ENCODE measurements at regions not wholly inside any gene's neighbourhood (a gene's known extent, or its start where the extent isn't known, plus 50 kb on each side); places are given as distances from the start of the nearest gene placed in this dataset.
"Not testable (repeated sequence)": the region's sequence is repeated elsewhere in the genome, so short reads cannot be mapped to it uniquely, and the experiment has no call there.

DNA sequence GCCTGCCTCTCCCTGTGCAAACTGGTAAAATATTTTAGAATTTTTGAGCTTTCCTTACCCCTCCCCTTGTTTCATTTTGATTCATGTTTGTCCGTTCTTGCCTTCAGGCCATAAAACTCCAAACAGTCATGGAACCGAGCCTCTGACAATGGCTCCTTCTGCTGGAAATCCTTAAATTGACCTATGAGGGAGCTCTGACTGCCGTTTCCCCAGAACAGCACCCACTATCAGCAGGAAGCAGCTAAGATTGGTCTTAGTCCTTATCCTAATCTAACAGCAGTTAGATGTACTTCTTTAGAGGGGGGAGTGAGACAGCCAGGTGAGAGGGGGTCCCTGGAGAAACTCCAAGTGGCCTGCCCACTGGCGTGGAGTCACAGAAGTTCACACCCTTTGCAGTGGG, 106.7 kb downstream of the FAM174A start:
- no peak for DNase-seq

DNA sequence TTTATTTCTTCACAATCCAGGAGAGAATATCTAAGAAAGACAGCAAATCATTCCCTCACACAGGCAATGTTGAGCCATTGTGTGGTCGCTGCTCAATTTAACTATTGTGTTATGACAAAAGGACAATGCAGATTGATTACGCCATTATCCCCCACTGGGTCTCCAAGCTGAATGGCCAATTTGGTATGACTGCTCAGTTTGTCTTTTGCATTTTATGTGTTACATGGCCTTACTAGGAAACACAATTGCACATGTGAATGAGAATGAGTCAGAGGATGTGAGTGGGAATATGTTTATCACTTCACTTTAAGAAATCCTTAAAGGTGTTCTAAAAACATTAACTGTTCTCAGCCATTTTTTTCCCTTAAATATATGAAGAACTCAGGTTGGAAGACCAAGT, 108.3 kb downstream of the FAM174A start:
- DNase-seq: no peak

DNA sequence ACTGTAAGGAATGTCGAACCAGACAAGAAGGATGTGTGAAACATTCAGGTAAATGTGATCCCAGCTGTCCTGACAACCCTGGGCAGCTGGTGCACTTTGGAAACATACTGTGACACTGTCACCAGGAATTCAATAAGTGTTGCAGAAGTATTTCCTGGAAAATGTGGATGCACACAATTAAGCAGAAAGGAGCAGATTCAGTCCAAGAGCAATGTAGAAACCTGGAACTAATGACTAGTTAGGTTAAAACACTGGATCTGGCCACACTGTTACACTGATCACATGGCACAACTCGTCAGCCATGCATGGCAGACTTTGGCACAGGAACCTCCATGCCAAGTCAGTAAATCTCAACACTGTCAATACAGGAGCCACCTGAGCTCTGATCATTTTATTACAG, 109.0 kb downstream of the FAM174A start:
- DNase-seq: no peak

DNA sequence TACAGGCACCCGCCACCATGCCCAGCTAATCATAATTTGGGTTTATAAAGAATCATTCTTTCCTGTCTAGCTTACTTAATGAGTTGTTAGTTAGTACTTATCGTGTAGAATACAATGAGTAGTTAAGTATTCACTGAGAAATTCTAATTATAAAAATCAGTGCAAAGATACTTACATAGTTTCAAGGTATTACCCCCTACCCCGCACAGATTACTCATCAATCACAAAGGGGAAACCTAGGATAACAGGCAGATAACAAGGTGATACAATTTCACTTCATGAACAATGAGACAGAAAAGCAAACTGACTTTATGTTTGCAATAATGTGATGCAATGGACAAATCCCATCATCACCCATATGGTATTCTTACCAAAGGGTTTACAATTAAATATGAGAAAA, 109.6 kb downstream of the FAM174A start:
- no peak for DNase-seq

DNA sequence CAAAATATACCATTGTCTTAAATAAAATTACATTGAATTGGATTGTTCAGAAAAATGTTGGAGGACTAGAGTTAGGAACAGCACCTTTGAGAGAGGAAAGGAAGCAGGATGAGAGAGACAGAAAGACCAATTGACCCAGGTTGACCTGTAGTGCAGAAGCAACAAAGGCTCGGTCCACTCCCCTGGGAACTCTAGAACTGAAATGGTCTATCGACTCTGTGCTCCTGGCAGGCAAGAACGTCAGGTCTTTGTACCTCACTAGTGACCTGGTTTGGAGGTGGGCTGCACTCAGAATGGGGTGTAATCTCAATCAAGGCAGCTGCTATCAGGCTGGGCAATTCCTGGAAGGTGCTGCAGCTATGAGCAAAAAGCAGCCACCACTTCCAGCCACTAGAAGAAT, 110.8 kb downstream of the FAM174A start:
- DNase-seq: no peak

DNA sequence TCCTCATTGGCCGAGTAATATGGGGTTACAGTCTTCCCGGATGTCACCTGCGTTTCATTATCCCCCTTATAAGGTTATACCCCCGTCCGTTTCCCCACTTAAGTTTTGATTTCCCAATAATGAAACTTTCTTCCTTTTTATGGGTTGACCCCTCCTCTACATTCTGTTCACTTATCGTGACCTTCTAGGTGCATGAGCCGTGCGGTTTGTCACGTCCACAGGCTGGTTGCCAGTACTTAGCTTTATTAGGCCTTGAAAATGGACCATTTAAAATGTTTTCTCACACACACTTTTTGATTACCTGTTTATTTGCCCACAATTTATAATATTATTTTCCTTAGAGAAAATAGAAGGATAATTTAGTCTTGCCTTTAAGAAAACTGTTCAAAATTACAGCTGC, 111.5 kb downstream of the FAM174A start:
- DNase-seq: no peak

DNA sequence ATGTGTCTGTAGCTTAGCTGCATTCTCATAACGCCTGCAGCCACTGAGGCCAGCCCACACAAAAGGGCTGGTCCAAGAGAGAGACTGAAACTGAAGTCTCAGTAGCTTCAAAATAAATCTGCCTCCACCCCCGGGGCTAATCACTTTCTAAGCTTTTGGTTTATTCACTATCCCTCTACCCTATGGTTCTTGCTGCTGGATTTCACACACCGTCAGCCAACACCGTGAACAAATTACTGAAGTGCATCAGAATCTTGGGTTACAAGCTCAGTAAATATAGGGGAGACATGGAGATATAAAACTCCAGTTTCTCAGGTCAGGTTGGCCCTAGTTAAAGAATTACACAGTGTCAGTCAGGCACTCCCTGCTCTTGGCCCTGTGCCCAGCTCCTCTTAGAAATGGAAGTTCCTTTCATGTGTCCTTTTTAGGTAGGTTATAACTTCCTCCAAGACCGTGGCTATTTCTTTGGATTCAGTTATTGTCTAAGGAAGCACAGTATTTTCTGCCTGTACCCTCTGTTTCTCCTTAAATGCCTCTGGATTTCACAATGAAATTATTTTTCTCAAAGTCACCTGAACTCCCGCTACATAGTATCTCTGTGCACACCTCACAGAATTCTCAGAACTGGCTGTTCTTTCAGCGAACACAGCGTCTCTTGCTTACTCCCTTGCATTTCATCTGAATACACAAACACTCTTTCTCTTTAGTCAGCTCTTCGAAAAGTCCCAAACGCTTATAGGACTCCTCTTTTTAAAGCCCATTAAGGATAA, 112.5 kb downstream of the FAM174A start:
- peak; percentile 37 for DNase-seq

DNA sequence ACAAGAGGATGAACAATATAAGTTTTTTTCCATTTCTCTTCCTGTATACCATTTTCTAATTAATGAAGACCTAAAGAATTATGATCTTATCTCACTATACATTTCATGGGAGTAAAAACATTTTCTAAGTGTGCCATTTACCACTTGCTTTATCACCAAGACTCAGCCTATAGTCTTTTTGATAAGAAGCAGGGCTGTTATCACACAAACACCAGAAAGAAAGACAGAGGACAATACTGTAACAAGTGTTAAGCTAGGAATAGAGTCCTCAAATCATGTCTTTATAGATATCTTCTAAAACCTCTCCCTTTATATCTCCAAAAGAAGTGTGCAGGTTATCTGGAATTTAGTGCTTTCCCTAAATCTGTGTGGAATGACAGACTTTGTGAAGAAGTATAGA, 119.7 kb downstream of the FAM174A start:
- no peak for DNase-seq

DNA sequence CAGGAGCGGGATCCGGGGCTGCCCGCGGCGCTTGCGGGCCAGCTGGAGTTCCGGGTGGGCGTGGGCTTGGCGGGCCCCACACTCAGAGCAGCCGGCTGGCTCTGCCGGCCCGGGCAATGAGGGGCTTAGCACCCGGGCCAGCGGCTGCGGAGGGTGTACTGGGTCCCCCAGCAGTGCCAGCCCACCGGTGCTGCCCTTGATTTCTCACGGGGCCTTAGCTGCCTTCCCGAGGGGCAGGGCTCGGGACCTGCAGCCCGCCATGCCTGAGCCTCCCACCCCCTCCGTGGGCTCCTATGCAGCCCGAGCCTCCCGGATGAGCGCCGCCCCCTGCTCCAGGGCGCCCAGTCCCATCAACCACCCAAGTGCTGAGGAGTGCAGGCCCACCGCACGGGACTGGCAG, 121.6 kb downstream of the FAM174A start:
- not testable (repeated sequence) for DNase-seq

DNA sequence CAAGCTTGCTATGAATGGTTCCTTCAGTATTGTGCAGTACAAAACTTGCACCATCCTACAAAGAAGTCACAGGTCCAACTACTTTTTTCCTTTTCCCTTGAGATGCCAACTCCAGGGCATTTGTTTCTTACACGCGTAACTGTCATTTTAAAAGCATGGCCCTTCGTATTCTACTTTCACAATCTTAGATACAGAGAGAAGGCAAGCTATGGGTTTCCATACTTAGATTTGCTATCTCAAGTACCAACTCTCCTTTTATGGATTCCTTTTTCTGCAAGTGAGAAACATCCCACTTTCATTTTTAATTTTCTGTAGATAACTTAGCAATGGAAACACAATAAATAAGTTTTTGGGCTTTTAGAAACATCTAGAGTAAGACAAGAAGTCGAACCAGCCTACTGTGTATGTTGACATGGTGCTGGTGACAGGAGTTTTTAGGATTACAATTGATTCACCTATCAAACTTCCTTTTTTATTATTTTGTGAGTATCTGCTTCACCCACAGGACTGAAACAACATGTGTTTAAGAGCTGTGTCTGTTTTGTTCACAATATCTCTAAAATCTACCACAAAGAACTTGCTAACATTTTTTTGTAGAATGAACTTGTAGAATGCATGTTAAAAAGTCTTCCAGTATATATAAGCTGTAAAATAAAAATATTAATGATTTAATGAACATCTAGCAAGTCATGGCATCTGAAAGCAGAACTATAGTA, 124.1 kb downstream of the FAM174A start:
- no peak for DNase-seq

DNA sequence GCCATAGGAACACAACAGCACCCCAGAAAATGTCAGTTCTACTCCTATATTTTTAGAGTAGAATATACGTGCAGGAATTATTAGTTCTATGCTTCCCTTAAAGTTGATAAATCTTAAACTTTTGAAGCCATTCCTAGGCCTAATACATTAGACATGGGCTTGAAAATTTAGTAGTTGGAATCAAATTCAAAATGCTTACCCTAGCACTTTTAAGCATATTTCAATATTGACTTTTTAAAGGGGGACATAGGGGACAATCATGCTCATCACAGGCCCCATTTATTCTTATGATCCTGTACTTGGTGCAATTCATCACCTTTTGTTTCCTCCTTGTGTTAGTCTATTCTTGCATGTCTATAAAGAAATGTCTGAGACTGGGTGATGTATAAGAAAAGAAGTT, 129.0 kb downstream of the FAM174A start:
- no peak for DNase-seq

DNA sequence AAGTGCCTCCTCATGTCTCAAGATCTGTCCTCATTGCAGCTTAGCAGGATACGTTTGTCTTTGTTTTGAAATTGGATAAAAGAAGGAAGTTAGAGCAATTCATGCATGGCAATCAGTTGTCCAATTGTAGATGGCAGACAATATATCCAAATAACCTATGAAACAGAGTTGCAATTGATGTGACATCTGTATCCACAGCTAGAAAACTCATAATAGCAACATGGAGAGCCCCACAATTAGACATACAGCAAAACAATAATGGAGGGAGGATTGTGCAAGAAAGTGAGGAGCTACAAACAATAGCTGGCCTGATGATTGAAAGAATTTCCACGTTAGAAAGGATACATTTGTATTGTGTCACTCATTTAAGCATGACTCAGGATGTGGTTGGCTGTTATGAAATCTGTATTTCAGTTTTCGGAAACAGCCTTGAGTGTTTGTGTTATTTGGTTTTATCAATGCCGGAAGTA, 132.0 kb downstream of the FAM174A start:
- no peak for DNase-seq

DNA sequence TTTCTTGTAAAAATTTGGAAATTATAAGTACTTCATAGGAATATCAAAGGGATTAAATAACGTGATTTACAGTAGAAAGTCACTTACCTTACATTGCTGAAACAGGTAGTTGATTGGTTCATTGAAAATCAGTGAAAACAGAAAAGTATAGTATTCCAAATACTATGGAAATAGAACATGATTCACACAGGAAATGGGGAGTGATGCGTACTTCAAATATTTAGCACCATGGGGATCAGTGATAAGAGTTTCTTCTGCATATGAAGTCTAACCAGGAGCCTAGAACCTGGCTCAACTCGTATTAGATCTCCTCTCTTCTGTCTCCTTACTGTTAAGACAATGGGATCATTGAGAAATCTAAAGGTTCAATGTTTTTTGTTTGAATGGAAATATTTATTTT, 133.3 kb downstream of the FAM174A start:
- DNase-seq: no peak

DNA sequence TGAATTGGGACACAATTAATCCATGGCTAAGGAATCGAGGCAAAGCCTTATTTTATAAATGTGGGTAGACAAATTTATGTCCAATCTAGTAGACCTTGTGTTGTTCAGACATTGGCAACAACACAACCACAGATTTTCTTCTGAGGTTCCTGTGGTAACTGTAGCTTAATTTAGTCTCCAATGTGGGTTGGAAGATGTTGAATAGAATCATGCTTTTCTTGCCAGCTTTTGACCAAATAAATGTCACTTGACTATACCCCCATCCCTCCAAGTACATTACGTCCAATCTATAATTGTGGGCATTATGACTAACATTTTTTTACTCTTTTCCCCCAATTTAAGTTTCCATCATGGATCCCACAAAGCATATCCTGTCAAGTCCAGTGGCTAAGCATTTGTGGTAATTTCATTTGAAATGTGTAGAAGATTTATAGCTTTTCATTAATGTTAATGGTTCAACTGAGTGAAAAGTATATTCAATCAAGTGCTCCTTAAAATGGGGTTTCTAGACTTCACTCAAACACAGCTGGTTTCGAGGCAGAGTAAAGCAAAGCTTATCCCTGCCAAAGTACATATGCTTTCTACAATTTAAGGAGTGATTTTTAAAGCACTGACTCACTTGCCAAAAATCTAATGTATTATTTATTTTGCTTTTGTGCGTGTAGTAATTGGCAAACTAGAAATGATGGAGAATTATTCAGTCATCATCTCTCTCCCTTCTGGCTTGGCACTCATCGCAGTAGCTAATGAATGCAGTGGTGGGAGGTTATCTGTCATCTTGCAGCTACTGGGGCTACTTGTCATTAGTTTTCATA, 141.8 kb downstream of the FAM174A start:
- no peak for DNase-seq

DNA sequence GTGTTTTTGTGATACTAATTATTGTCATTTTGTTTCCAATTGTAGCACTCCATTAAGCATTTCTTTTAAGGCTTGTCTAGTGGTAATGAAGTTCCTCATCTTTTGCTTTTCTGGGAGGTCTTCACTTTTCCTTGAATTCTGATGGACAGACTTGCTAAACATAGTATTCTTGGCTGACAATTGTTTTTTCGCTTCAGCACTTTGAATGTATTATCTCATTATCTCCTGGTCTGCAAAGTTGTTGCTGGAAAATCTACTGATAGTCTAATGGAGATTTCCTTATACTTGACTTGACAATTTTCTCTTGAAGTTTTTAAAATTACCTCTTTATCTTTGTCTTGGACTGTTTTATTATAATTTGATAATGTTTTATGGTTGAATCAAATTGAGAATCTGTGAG, 147.5 kb downstream of the FAM174A start:
- no peak for DNase-seq

DNA sequence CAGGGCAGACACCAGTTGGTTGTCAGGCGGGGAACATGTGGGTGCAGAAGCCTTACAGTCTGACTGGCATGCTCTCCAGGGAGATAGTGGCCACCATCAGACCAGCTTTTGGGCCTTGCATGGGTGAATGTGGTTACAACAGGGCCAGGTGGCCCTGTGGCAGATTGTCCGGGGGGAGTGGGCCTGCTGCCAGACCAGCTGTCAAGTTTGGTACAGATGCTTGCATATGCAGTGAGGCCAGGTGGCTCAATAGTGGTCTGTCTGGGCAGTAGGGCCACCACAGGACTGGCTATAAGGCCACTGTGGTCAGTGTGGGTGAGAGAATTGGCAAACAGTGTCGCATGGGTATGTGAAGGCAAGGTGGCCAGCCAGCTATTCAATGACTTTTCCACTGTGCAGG, 148.7 kb downstream of the FAM174A start:
- DNase-seq: no peak

DNA sequence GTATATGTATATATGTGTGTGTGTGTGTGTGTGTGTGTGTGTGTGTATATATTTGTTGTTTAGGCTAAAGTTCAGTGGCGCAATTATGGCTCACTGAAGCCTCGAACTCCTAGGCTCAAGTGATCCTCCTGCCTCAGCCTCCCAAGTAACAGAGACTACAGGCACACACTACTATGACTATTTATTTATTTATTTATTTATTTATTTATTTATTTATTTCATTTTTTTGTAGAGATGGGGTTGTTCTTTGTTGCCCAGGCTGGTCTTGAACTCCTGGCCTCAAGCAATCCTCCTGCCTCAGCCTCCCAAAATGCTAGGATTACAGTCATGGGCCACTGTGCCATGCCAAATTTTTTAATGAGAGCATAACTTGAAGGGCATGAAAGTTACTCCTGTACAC, 149.9 kb downstream of the FAM174A start:
- not testable (repeated sequence) for DNase-seq

DNA sequence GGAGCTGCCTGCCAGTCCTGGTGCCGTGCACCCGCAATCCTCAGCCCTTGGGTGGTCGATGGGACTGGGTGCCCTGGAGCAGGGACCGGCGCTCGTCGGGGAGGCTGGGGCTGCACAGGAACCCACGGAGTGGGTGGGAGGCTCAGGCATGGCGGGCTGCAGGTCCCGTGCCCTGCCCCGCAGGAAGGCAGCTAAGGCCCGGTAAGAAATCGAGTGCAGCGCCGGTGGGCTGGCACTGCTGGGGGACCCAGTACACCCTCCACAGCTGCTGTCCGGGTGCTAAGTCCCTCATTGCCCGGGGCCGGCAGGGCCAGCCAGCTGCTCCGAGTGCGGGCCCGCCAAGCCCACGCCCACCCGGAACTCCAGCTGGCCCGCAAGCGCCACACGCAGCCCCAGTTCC, 153.7 kb downstream of the FAM174A start:
- DNase-seq: not testable (repeated sequence)

DNA sequence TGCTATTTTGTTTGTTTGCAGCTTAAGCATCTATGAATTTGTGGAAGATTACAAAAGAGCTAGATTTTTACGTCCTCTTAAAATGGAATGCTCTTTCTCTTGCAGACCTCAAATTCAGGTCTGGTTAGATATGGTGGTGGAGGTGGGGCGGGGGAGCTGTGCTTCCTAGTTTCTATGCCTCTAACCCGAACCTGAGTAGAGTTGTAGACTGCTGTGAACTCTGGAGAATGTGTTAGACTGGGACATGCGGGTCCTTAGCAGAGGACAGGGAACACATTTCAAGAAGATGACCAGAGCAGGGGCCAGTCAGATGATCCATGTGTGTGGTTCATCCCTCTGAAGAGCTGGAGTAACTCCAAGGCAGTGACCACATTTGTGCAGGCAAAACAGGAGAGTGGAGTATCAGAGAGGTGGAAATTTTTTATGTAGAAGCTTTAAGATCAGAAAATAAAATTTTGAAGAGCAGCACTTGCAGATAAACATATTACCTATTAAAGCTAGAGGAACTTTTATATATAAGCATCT, 154.9 kb downstream of the FAM174A start:
- DNase-seq: no peak

DNA sequence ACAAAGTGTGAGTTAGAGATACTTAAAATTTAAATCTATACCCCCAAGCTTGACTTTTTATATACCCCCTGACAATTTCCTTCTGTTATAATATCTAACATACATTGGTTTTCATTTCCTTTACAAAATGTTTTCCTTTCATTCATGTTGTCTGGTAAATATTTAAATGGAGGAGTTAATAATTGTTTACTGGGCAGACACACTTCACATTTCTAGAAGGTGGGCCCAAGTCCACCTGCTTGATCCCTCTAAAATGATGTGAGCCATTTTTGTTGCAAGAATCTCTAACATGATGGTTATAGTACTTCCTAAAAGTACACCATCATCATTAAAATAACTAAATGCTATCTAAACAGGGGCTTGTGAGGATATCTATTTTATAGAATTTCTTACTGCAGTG, 155.9 kb downstream of the FAM174A start:
- DNase-seq: no peak

DNA sequence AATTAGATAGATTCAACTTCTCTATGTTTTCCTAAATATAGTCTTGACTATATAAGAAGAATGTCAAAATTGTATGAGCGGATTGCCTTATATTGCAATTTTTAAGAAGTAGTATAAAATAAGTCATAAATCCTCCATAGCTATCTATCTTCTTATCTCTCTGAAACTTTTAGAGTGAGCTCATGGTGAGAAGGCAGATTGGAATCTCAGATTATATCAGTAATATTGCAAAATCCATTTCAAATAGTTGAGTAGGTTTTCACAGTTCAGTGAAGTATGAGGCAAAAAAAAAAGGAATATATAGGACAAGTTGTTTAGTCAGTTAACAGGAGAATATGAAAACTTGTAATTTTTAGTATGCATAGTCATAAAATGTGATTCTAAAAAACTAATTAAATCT, 156.4 kb downstream of the FAM174A start:
- no peak for DNase-seq

DNA sequence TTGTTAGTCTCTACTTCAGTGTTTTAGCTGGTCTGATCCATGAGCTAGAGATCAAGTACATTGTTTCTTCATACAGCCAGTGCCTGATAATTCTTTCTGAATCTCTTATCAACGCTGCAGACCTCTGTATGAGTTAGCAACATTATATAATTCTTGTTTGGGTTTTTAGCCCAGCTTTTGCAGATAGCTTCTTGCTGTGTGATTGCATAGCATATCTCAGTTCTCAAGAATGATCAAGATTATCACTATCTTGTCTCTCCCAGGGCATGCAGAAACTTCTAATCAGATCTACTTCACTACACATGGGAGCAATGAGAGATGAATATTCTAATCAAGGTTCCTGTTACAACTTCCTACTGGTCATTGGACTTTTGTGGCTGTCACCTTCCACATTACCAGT, 158.3 kb downstream of the FAM174A start:
- no peak for DNase-seq

DNA sequence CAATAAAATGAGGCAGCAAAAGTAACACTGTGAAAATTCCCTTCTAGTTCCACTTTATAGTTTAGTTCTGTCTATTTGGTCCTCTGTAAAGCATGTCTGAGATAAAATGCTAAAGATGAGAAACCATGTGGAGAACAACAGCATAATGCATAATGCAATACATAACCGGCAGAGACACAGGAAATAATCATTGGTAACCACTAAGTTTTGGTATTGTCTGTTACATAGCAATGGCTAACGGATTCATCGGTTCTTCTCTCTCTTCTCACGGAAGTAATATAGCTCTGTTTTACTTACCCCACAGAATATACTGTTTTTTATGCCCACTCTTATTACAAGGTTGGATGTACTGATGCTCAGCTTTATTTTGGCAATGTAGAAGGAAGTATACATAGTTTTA, 158.9 kb downstream of the FAM174A start:
- DNase-seq: no peak

Data from CD4-positive, alpha-beta T cell treated with Interleukin-17A for 4 hours (primary cell).